K562 (cell line): ENCODE measurements at regions not wholly inside any gene's neighbourhood (a gene's known extent, or its start where the extent isn't known, plus 50 kb on each side); places are given as distances from the start of the nearest gene placed in this dataset.

Source experiments
- ATAC-seq: fragments of 200-7000 bp; cut with Tn5 transposase; 3 replicates; pipeline ENCODE4 v1.9.1; 2020; ENCODE audit warnings: moderate library complexity
- BruUV-seq: library from RNA; stranded (reverse); fragments of 400-500 nt; replicated peaks from 2 replicates; lab custom pipeline; 2021; lab: Mats Ljungman, UMichigan
- CTCF ChIA-PET: fragments of 300-600 bp; formaldehyde crosslinking; extraction: SDS; loops from one replicate; lab custom pipeline; 2021; ENCODE audit warnings: low intra/inter-chr PET ratio; lab: Yijun Ruan, JAX
- POLR2A ChIA-PET: fragments of 300-600, 350-650 bp; sonication (Branson Sonifier 250); formaldehyde crosslinking; extraction: SDS; loops from one replicate; lab custom pipeline; 2021; ENCODE audit warnings: antibody characterized with exemption, inconsistent platforms; lab: Yijun Ruan, JAX
- DNase-seq, 4 experiments: peaks; one replicate each; pipeline versions ENCODE4 v3.0.0 to v3.0.0-alpha.2; 2011 to 2018; ENCODE audit warnings: low spot score in 3 of 4, mixed read lengths in 3 of 4; ENCODE audit errors: extremely low read depth in 1 of 4
- FAIRE-seq: peaks from 2 replicates; lab custom pipeline; 2011; peaks lifted over from hg19 to GRCh38; lab: Jason Lieb, UNC
- H2AFZ ChIP-seq: 2 replicates; pipeline ENCODE4 v1.6.0; 2011; ENCODE audit warnings: low read depth, low read length, control low read depth, inconsistent platforms
- H3K27ac ChIP-seq: fragments of 200-600 bp; 3 replicates; pipeline ENCODE4 v1.8.0; 2011; ENCODE audit warnings: low read depth, mild to moderate bottlenecking, control low read depth, inconsistent platforms, low read length, moderate library complexity, mixed read lengths; ENCODE audit errors: extremely low read depth
- H3K27me3 ChIP-seq, 2 experiments: fragments of 300-600 bp in 1 of 2; 2 replicates in 1 of 2; 3 replicates in 1 of 2; pipeline versions ENCODE4 v1.6.0 to v1.8.0; 2011; ENCODE audit warnings: inconsistent platforms in 2 of 2, low read length in 2 of 2, mild to moderate bottlenecking in 1 of 2, mixed read lengths in 1 of 2, moderate library complexity in 1 of 2; ENCODE audit not compliant: control insufficient read depth in 2 of 2, insufficient read depth in 2 of 2
- H3K36me3 ChIP-seq: fragments of 300-600 bp; 3 replicates; pipeline ENCODE4 v1.8.0; 2011; ENCODE audit warnings: mild to moderate bottlenecking, low read length, inconsistent platforms; ENCODE audit not compliant: control insufficient read depth, insufficient read depth
- H3K4me1 ChIP-seq, 2 experiments: fragments of 200-600 bp in 1 of 2; replicated peaks in 1 of 2; 2 replicates in 1 of 2; 3 replicates in 1 of 2; pipeline versions ENCODE4 v1.5.1 to v1.8.0; 2011; ENCODE audit warnings: inconsistent platforms in 2 of 2, low read length in 2 of 2, mild to moderate bottlenecking in 1 of 2, mixed read lengths in 1 of 2, moderate library complexity in 1 of 2; ENCODE audit not compliant: control insufficient read depth in 2 of 2, insufficient read depth in 2 of 2
- H3K4me2 ChIP-seq: 2 replicates; pipeline ENCODE4 v1.6.1; 2011; ENCODE audit warnings: low read length, control low read depth, inconsistent platforms, mixed read lengths; ENCODE audit not compliant: insufficient read depth
- H3K4me3 ChIP-seq: fragments of 200-600 bp; sonication (generic), shearing (Covaris generic); 2 replicates; pipeline ENCODE4 v1.5.1; 2016; ENCODE audit warnings: control low read depth, inconsistent platforms
- H3K79me2 ChIP-seq: fragments of 200-600 bp; 3 replicates; pipeline ENCODE4 v1.8.0; 2011; ENCODE audit warnings: low read length, inconsistent platforms; ENCODE audit not compliant: control insufficient read depth, insufficient read depth
- H3K9ac ChIP-seq, 2 experiments: 2 replicates each; pipeline versions ENCODE4 v1.6.0 to v1.6.1; 2011; ENCODE audit warnings: low read depth in 2 of 2, low read length in 2 of 2, control low read depth in 1 of 2, inconsistent platforms in 1 of 2, mild to moderate bottlenecking in 1 of 2, mixed read lengths in 1 of 2; ENCODE audit not compliant: insufficient read depth in 1 of 2
- H3K9me1 ChIP-seq: one replicate; pipeline ENCODE4 v1.6.0; 2011; ENCODE audit warnings: inconsistent platforms, mild to moderate bottlenecking, low read length, moderate library complexity; ENCODE audit not compliant: control insufficient read depth, insufficient read depth
- H3K9me3 ChIP-seq: replicated peaks from 2 replicates; pipeline ENCODE4 v1.5.1; 2011; ENCODE audit warnings: low read depth, low read length, inconsistent platforms; ENCODE audit not compliant: control insufficient read depth, insufficient read depth
- H4K20me1 ChIP-seq: replicated peaks from 2 replicates; pipeline ENCODE4 v1.6.1; 2011; ENCODE audit warnings: low read length, inconsistent platforms, mixed read lengths; ENCODE audit not compliant: control insufficient read depth, insufficient read depth
- E2F8 ChIP-seq: fragments of 450-650 bp; IDR thresholded peaks from 2 replicates; pipeline ENCODE4 v1.7.1; 2018; ENCODE audit warnings: mild to moderate bottlenecking, low read depth; ENCODE audit not compliant: partially characterized antibody
- GABPB2 ChIP-seq: fragments of 250-450 bp; sonication (Bioruptor Pico); conservative IDR thresholded peaks from 2 replicates; pipeline ENCODE4 v1.5.1; 2021; ENCODE audit warnings: mild to moderate bottlenecking
- NCOA2 ChIP-seq, 2 experiments: fragments of 450-650 bp; IDR thresholded peaks; 2 replicates each; pipeline ENCODE4 v1.6.1; 2018; ENCODE audit warnings: mild to moderate bottlenecking in 2 of 2, moderate library complexity in 1 of 2; ENCODE audit not compliant: partially characterized antibody in 2 of 2
- SAFB2 ChIP-seq: fragments of 200-400 bp; formaldehyde crosslinking; IDR thresholded peaks from 2 replicates; pipeline ENCODE4 v1.6.1; 2018; ENCODE audit warnings: borderline replicate concordance, low read length, low read depth, moderate library complexity; ENCODE audit not compliant: severe bottlenecking
- SNRNP70 ChIP-seq: fragments of 200-400 bp; formaldehyde crosslinking; optimal IDR thresholded peaks from 2 replicates; pipeline ENCODE3; 2017; ENCODE audit warnings: low read depth, low read length
- ZBTB49 ChIP-seq: sonication (generic); formaldehyde crosslinking; IDR thresholded peaks from 2 replicates; pipeline ENCODE4 v1.8.0; 2022; ENCODE audit warnings: missing genetic modification reagents, mild to moderate bottlenecking, borderline replicate concordance
- ZFPM2 ChIP-seq: fragments of 250-450 bp; sonication (Bioruptor Pico); IDR thresholded peaks from 2 replicates; pipeline ENCODE4 v1.5.1; 2022; ENCODE audit warnings: mild to moderate bottlenecking
- ZNF586 ChIP-seq: fragments of 450-650 bp; formaldehyde crosslinking; conservative IDR thresholded peaks from 2 replicates; pipeline ENCODE4 v1.4.0; 2020; ENCODE audit warnings: mild to moderate bottlenecking, moderate library complexity
- WGBS: fragments of 100-300 bp; shearing (Covaris generic); methylation state at CpG from one replicate; pipeline ENCODE4 v1.1.6; 2016; ENCODE audit warnings: low coverage, mixed read lengths; ENCODE audit not compliant: insufficient coverage; ENCODE audit errors: missing lambda C conversion rate; 5-methylcytosine and 5-hydroxymethylcytosine counted together
- in situ Hi-C: fragments of 300-500 bp; cut with MboI; formaldehyde crosslinking; loops from 4 replicates; pipeline ENCODE4 v1.15.0; 2018; ENCODE audit warnings: inconsistent platforms, mixed read lengths
- intact Hi-C: fragments of 100-400 bp; cut with micrococcal nuclease; formaldehyde crosslinking; loops from 2 replicates; pipeline ENCODE4 v1.14.2; 2022

DNA sequence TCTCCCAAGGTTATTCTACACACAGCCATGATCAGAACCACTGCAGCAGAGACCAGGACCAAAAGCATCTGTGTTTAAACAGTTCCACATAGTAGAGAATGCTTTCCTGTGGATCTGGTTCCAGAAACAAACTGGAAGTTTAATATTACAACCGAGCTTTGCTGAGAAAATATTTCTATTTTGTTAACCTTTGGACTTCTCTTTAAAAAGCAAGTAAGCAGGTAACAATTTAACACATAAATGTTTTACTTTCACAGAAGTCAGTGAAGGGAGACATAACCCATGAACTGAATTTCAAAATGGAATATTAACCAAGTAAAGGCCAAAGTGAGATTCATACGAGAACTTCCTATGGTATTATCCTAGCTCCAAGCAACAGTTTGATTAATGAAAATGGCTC is 98.6 kb upstream of the PHYHIPL start (continued):
- TF ChIP-seq ZNF586 (CRISPR knock-in tag) = no peak
- TF ChIP-seq ZFPM2 (CRISPR knock-in tag) = no peak

DNA sequence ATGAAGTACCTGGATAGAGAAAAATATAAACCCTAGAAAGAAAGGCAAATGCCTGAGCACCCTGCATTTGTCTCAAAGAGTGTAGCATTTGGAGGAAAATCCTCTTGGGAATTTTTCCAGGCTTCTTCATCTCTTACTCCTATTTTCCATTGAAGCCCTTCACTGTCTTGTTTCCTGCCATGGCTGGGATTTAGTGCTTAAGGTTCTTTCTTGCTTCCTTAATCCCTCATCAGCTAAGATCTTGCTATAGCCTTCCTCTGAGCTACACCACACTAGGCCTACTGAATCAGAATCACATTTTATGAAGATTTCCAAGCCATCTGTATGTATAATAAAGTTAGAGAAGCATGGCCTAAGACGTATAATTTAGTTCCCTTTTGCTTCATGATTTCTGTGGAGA is 97.5 kb upstream of the PHYHIPL start:
- WGBS = 0% methylated on average over 1 of the region's 1 CpG
- H2AFZ ChIP-seq = no peak overlapping the region
- H3K9me1 ChIP-seq = no peaks in the 10 kb centered on the region
- H3K27me3 ChIP-seq = no peaks in the 10 kb centered on the region
- H3K4me1 ChIP-seq = no peaks in the 10 kb centered on the region
- no peak overlapping the region for H3K4me3 ChIP-seq
- FAIRE-seq (no peak), DNase-seq (no peak), ATAC-seq (no peak)
- H3K79me2 ChIP-seq = no peaks in the 10 kb centered on the region
- no peak overlapping the region for H3K9ac ChIP-seq
- POLR2A ChIA-PET = no interaction called here
- CTCF ChIA-PET = no interaction called here
- no peak overlapping the region for H3K4me2 ChIP-seq
- H4K20me1 ChIP-seq = no peaks in the 10 kb centered on the region
- intact Hi-C loops (no loop called here), in situ Hi-C loops (no loop called here)
- no peaks in the 10 kb centered on the region; the same call in 1 of the 2 replicates for H3K9me3 ChIP-seq
- H3K36me3 ChIP-seq = no peaks in the 10 kb centered on the region
- BruUV-seq = no TSS peak
- H3K27ac ChIP-seq = no peak overlapping the region
- no peak for TF ChIP-seq SNRNP70

DNA sequence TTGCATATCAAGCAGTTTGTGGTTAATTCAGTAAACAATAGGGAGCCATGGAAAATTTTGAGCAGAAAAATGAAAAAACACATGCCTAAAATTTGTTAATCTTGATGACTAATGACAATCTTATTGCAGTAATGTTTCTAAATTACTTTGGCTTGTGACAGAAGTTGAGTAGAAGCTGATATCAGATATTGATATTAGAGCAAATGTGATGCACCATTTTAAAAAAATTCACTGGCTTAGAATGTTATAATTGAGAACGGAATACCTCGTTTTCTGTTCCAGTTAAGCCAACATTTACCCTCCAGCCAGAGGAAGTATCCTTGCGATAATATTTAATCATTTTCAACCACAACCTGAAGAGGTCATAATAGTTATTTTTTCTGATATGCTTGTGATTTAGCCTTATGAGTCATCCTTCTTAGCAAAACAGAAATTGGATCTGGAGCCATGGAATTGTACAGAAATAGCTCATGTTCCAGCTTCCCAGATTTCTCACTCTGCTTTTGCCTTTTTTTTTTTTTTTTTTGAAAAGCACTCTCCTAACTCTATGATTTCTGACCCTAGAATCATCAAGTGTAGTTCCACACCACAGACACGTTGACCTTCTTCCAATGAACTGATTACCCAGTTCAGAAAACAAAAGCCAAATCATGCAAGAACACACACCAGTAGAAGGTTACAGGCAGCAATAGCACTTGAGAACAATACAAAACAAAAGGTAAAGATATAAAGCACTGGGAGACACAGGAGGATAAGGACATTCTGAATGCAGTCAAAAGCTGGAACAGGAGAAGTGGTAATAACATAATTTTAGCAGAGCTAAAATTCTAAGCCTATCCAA is 96.8 kb upstream of the PHYHIPL start:
- H3K9ac ChIP-seq = no peak overlapping the region
- no peak for DNase-seq
- H3K9me1 ChIP-seq = no peaks in the 10 kb centered on the region
- intact Hi-C loops = no loop called here
- H3K27ac ChIP-seq = no peak overlapping the region
- no TSS peak for BruUV-seq
- H3K9me3 ChIP-seq = no peaks in the 10 kb centered on the region; the same call in 1 of the 2 replicates
- no peak for FAIRE-seq
- H3K79me2 ChIP-seq = no peaks in the 10 kb centered on the region
- H4K20me1 ChIP-seq = no peaks in the 10 kb centered on the region
- H3K36me3 ChIP-seq = no peaks in the 10 kb centered on the region
- no peaks in the 10 kb centered on the region for H3K27me3 ChIP-seq
- no peak for ATAC-seq
- H2AFZ ChIP-seq = no peak overlapping the region
- POLR2A ChIA-PET = no interaction called here
- in situ Hi-C loops = no loop called here
- no peak overlapping the region for H3K4me2 ChIP-seq
- CTCF ChIA-PET = no interaction called here
- H3K4me1 ChIP-seq = no peaks in the 10 kb centered on the region
- 1% methylated on average over 4 of the region's 4 CpGs for WGBS
- no peak overlapping the region for H3K4me3 ChIP-seq
- TF ChIP-seq ZBTB49 (CRISPR knock-in tag) = no peak
- TF ChIP-seq GABPB2 (CRISPR knock-in tag) = no peak
- TF ChIP-seq E2F8 = no peak
- no peak for TF ChIP-seq NCOA2 (IDR thresholded peaks at IDR 0.05; ENCODE audit: partially characterized antibody in 2 of 2)
- no peak for TF ChIP-seq SAFB2
